ENCODE measurements at regions not wholly inside any gene's neighbourhood (a gene's known extent, or its start where the extent isn't known, plus 50 kb on each side); places are given as distances from the start of the nearest gene placed in this dataset.
"Not testable (repeated sequence)": the region's sequence is repeated elsewhere in the genome, so short reads cannot be mapped to it uniquely, and the experiment has no call there.

GRCh38 chrX:40951407-40951806 lies 133.8 kb upstream of the USP9X start:
- FAIRE-seq: not testable (repeated sequence)

DNA sequence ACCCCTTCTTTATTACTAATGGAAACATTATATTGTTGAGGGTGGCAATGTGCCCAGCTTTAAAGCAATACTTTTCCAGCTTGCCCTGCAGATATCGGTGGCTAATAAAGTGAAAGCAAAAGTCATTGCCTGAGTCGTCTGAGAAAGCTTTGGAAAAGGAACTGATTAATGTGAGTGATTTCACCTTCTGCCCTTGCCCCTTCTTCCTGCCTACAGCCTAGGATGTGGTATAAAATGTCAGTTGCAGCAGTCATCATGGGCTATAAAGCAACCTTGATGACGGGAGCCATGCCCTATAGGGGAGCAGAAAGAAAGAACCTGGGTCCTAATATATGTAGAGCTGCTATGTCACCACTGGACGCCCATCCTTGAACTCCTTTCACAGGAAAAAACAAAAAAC lies 132.4 kb upstream of the USP9X start:
- no peak for FAIRE-seq

GRCh38 chrX:40953369-40953768 lies 131.9 kb upstream of the USP9X start:
- FAIRE-seq: no peak

DNA sequence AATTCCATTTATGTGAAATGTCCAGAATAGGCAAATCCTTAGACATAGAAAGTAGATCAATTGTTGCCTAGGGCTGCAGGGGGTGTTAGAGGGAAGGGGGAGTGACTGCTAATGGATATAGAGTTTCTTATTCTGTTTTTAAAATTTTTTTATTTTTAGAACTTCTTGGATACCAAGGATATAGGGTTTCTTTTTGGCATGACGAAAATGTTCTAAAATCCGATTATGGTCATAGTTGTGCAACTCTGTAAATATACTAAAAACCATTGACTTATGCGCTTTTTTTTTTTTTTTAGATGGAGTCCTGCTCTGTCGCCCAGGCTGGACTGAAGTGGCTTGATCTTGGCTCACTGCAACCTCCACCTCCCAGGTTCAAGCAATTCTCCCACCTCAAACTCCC lies 125.2 kb upstream of the USP9X start:
- FAIRE-seq: peak; percentile 21

GRCh38 chrX:40962793-40963407 lies 122.3 kb upstream of the USP9X start:
- peak; percentile 100 for FAIRE-seq

DNA sequence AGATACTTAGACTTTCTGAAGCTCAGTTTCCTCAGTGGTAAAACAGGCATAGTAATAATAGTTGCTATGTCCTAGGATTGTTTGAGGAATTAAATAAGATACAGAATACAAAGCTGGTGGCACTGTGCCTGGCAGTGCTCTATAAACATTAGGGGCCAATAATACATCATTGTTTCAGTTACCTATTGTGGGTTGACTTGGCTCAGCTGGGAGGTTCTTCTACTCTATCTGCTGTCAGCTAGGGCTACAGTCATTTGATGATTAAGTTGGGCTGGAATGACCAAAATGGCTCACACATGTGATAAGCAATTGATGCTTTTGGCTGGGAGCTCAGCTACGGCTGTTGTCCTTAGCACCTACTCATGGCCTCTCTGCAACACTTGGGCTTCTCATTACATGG lies 121.2 kb upstream of the USP9X start:
- FAIRE-seq: no peak

GRCh38 chrX:40964633-40965586 lies 120.3 kb upstream of the USP9X start:
- no peak for FAIRE-seq

DNA sequence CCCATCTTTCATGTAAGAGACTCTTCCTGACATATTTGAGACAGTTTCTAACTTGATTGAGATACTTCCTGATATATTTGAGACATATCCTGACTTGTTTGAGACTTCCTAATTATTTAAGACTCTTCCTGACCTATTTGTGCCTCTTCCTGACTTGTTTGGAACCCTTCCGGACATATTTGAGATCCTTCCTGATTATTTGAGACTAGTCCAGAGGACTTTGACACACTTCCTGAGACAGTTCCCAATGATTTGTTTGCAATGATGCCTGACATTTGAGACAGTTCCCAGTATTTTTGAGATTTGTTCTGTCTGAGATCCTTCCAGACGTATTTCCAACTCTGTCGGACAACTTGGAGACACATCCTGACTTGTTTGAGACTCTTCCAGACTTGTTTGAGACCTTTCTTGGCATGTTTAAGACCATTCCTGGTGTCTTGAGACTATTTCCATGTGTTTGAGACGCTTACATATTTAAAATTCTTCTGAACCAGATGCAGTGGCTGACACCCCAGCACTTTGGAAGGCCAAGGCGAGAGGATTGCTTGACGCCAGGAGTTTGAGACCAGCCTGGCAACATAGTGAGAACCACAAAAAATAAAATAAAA lies 118.9 kb upstream of the USP9X start:
- no peak for FAIRE-seq

DNA sequence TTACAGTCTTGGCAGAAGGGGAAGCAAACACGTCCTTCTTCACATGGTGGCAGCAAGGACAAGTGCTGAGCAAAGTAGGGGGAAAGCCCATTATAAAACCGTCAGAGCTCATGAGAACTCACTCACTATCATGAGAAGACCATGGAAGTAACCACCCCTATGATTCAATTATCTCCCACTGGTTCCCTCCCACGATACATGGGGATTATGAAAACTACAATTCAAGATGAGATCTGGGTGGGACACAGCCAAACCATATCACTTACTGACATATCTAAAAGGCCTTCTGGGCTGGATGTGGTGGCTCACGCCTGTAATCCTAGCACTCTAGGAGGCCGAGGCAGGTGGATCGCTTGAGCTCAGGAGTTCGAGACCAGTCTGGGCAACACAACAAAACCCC lies 117.1 kb upstream of the USP9X start:
- FAIRE-seq: no peak

GRCh38 chrX:40971736-40972135 lies 113.5 kb upstream of the USP9X start:
- peak; percentile 75 for FAIRE-seq

GRCh38 chrX:40973619-40974018 lies 111.6 kb upstream of the USP9X start:
- FAIRE-seq: no peak

GRCh38 chrX:40975951-40976350 lies 109.3 kb upstream of the USP9X start:
- FAIRE-seq: no peak

DNA sequence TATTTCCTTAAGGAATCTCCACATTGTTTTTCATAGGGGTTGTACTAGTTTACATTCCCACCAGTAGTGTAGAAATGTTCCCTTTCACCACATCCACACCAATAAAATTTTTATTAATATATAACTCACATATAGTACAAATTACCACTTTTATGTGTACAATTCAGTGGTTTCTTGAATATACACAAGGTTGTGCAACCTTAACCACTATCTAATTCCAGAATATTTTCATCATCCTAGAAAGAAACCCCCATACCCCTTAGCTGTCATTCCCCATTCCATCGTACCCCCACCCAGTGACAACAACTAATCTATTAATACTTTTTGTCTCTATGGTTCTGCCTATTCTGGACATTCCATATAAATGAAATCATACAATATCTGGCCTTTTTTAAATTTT lies 108.3 kb upstream of the USP9X start:
- peak; percentile 14 for FAIRE-seq

DNA sequence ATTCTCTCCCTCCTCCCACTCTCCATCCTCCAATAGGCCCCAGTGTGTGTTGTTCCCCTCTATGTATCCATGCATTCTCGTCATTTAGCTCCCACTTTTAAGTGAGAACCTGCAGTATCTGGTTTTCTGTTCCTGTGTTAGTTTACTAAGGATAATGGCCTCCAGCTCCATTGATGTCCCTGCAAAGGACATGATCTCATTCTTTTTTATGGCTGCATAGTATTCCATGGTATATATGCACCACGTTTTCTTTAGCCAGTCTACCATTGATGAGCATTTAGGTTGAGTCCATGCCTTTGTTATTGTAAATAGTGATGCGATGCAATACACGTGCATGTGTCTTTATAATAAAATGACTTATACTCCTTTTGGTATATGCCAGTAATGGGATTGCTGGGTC lies 100.3 kb upstream of the USP9X start:
- no peak for FAIRE-seq

GRCh38 chrX:40987413-40987812 lies 97.8 kb upstream of the USP9X start:
- no peak for FAIRE-seq

GRCh38 chrX:40988100-40988499 lies 97.1 kb upstream of the USP9X start:
- no peak for FAIRE-seq

- FAIRE-seq: not testable (repeated sequence)
Observed at GRCh38 chrX:40993395-40993794, 91.8 kb upstream of the USP9X start.

GRCh38 chrX:40996886-40997530 lies 88.2 kb upstream of the USP9X start:
- FAIRE-seq: no peak

DNA sequence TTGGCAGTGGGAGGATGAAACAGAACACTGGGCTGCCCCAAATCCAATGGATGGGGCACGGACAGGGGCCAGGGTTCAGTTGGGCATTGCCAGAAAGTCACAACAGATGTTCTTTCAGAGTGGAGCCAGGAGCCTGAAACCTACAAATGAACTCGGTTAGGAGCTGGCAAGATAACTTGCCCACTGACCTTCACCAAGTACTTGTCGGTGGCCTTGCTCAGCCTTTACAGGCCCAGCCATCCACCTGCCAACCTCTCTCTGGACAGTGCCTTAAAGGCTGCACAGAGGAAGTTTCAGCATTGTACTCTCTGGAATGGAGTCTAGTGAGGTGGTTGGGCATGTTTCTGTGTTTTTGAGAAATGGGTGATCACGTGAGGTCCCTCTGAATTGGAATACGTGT lies 87.1 kb upstream of the USP9X start:
- no peak for FAIRE-seq

GRCh38 chrX:41001327-41001726 lies 83.9 kb upstream of the USP9X start:
- FAIRE-seq: no peak

DNA sequence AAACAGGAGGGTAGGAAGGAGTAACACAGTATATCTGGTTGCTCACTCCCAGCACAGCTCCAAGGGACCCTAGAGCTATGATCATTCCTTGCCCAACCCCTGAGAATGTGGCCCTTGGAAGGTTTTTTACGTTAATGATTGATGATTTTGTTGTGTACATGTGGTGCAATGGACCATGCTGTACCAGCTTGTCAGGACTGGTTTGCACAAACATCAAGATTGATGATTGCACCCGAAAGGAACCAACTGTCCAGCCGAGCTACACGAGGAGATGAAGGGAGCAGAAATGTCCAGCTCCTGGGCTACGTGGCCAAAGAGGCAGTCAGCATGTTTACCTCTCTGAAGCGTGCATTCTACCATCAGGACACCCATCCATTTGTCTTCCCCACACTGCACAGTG lies 83.2 kb upstream of the USP9X start:
- FAIRE-seq: no peak

GRCh38 chrX:41003506-41004270 lies 81.6 kb upstream of the USP9X start:
- FAIRE-seq: no peak
